OCI-LY1 (cell line): ENCODE measurements at regions not wholly inside any gene's neighbourhood (a gene's known extent, or its start where the extent isn't known, plus 50 kb on each side); places are given as distances from the start of the nearest gene placed in this dataset.

ENCODE experiments used
- H2AFZ ChIP-seq: fragments of 200-600 bp; sonication (generic), shearing (Covaris generic); 2 replicates; pipeline ENCODE4 v1.6.0; 2014; ENCODE audit warnings: antibody characterized with exemption, mild to moderate bottlenecking, low read length
- H3F3A ChIP-seq: fragments of 200-600 bp; sonication (generic), shearing (Covaris generic); 2 replicates; pipeline ENCODE4 v1.6.0; 2014; ENCODE audit warnings: mild to moderate bottlenecking, antibody characterized with exemption, low read length, moderate library complexity; ENCODE audit not compliant: insufficient read depth
- H3K27ac ChIP-seq: fragments of 200-600 bp; sonication (generic); 2 replicates; pipeline ENCODE4 v1.5.1; 2014; ENCODE audit warnings: low read length, mixed run types, mild to moderate bottlenecking, low read depth; ENCODE audit not compliant: poor library complexity, severe bottlenecking
- H3K27me3 ChIP-seq: fragments of 200-600 bp; sonication (generic); 2 replicates; pipeline ENCODE4 v1.6.0; 2014; ENCODE audit warnings: antibody characterized with exemption, mild to moderate bottlenecking, low read length, moderate library complexity; ENCODE audit not compliant: insufficient read depth
- H3K36me3 ChIP-seq: fragments of 200-600 bp; sonication (generic); 2 replicates; pipeline ENCODE4 v1.6.1; 2014; ENCODE audit warnings: mild to moderate bottlenecking, antibody characterized with exemption, low read length, moderate library complexity, mixed read lengths; ENCODE audit not compliant: insufficient read depth
- H3K4me1 ChIP-seq: fragments of 200-600 bp; sonication (generic); 2 replicates; pipeline ENCODE4 v1.5.1; 2014; ENCODE audit warnings: mild to moderate bottlenecking, low read length, moderate library complexity; ENCODE audit not compliant: insufficient read depth, severe bottlenecking
- H3K4me2 ChIP-seq: fragments of 200-600 bp; sonication (generic), shearing (Covaris generic); 2 replicates; pipeline ENCODE4 v1.6.1; 2014; ENCODE audit warnings: low read length
- H3K4me3 ChIP-seq: fragments of 200-600 bp; sonication (generic); 2 replicates; pipeline ENCODE4 v1.5.1; 2014; ENCODE audit warnings: low read length, low read depth, mild to moderate bottlenecking, mixed read lengths; ENCODE audit not compliant: poor library complexity, severe bottlenecking
- H3K79me2 ChIP-seq: fragments of 200-600 bp; shearing (Covaris generic); 2 replicates; pipeline ENCODE4 v1.6.1; 2016; ENCODE audit warnings: mixed run types, low read length, mixed read lengths; ENCODE audit not compliant: insufficient read depth
- H3K9ac ChIP-seq: fragments of 200-600 bp; sonication (generic), shearing (Covaris generic); 2 replicates; pipeline ENCODE4 v1.6.1; 2014; ENCODE audit warnings: mild to moderate bottlenecking, low read length, mixed read lengths
- H3K9me2 ChIP-seq: fragments of 200-600 bp; sonication (generic), shearing (Covaris generic); 2 replicates; pipeline ENCODE4 v1.6.1; 2014; ENCODE audit warnings: low read depth, mild to moderate bottlenecking, low read length, mixed read lengths
- H3K9me3 ChIP-seq: fragments of 200-600 bp; shearing (Covaris generic); 2 replicates; pipeline ENCODE4 v1.6.1; 2014; ENCODE audit warnings: low read length, mixed read lengths
- H4K20me1 ChIP-seq: fragments of 200-600 bp; sonication (generic), shearing (Covaris generic); 2 replicates; pipeline ENCODE4 v1.6.0; 2016; ENCODE audit warnings: mild to moderate bottlenecking, low read length; ENCODE audit not compliant: insufficient read depth
- CTCF ChIP-seq: fragments of 200-600 bp; sonication (generic), shearing (Covaris generic); IDR thresholded peaks from 2 replicates; pipeline ENCODE4 v1.5.1; 2017; ENCODE audit warnings: mild to moderate bottlenecking, antibody characterized with exemption, low read length, moderate library complexity, mixed read lengths
- EZH2 ChIP-seq: fragments of 200-600 bp; sonication (generic), shearing (Covaris generic); IDR thresholded peaks from 2 replicates; pipeline ENCODE4 v1.8.0; 2017; ENCODE audit warnings: borderline replicate concordance, mixed run types, mild to moderate bottlenecking, antibody characterized with exemption, low read length, moderate library complexity, mixed read lengths

DNA sequence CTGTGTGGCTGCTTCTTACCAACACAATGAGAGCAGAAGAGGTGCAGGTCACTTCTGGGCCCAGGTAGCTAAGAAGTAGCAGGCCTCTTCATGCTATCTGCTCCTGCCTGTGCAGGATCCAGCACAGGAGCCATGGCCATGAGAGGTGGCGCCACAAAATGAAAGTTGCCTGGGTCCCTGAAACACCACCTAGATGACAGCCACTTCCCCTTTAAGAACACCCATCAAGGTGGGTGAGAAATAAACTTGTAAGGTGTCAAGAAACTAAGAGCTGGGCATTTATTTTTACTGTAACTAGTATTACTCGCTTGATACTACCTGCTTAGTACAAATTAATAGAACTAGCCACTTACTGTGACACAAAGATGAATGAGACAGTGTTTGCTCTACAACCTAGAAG, 484.6 kb upstream of the TBL1XR1 start:
- Histone ChIP-seq H3K27ac (no peak overlapping the region), H3K4me1 (no peaks in the 10 kb centered on the region), H3K36me3 (no peaks in the 10 kb centered on the region), H3K27me3 (no peaks in the 10 kb centered on the region; the same call in 1 of the 2 replicates), H3F3A (no peaks in the 10 kb centered on the region), H3K4me2 (no peak overlapping the region), H4K20me1 (no peaks in the 10 kb centered on the region), H3K9me3 (no peaks in the 10 kb centered on the region), H3K4me3 (no peak overlapping the region), H3K9me2 (no peaks in the 10 kb centered on the region), H3K9ac (no peak overlapping the region), H2AFZ (no peak overlapping the region), H3K79me2 (no peaks in the 10 kb centered on the region)
- no peak for TF ChIP-seq CTCF
- TF ChIP-seq EZH2: no peak

- Histone ChIP-seq H3K9me2 (no peaks in the 10 kb centered on the region), H3F3A (no peaks in the 10 kb centered on the region), H3K79me2 (no peaks in the 10 kb centered on the region), H3K9me3 (no peaks in the 10 kb centered on the region), H3K27me3 (no peaks in the 10 kb centered on the region; the same call in 1 of the 2 replicates), H3K4me1 (no peaks in the 10 kb centered on the region), H3K27ac (no peak overlapping the region), H3K9ac (no peak overlapping the region), H4K20me1 (no peaks in the 10 kb centered on the region), H3K4me2 (no peak overlapping the region), H2AFZ (no peak overlapping the region), H3K36me3 (no peaks in the 10 kb centered on the region), H3K4me3 (no peak overlapping the region)
- no peak for TF ChIP-seq CTCF
- TF ChIP-seq EZH2: no peak
These were observed 486.3 kb upstream of the TBL1XR1 start for GRCh38 chr3:177683586-177683985.

DNA sequence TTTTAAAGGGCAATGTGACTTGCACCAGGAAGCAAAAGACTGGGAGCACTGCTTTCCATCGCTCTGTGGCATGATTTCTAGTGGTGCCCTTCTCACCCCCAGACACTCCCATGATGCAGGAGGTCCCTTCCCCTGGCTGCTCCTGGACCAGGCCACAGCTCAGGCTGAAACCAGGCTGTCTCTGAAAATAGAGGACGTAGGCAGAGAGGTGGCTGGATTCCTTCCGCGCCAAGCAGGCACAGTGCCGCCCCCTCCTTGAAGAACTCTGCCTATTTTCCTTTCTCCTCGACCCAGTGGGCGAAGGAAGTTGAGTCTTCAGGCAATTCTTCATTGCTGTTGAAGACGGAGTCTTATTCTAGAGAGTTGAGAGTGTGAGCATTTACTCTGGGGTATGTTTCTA, 489.4 kb upstream of the TBL1XR1 start:
- H3K4me3 ChIP-seq: no peak overlapping the region
- H3K36me3 ChIP-seq: no peaks in the 10 kb centered on the region
- no peak overlapping the region for H3K4me2 ChIP-seq
- no peaks in the 10 kb centered on the region for H3F3A ChIP-seq
- H3K79me2 ChIP-seq: no peaks in the 10 kb centered on the region
- no peaks in the 10 kb centered on the region for H3K9me2 ChIP-seq
- H4K20me1 ChIP-seq: no peaks in the 10 kb centered on the region
- H3K27ac ChIP-seq: no peak overlapping the region
- H3K27me3 ChIP-seq: no peaks in the 10 kb centered on the region
- no peaks in the 10 kb centered on the region for H3K9me3 ChIP-seq
- H2AFZ ChIP-seq: no peak overlapping the region
- TF ChIP-seq CTCF (no peak), EZH2 (no peak)
- no peaks in the 10 kb centered on the region for H3K4me1 ChIP-seq
- H3K9ac ChIP-seq: no peak overlapping the region
